ENCODE measurements at regions not wholly inside any gene's neighbourhood (a gene's known extent, or its start where the extent isn't known, plus 50 kb on each side); places are given as distances from the start of the nearest gene placed in this dataset.

DNA sequence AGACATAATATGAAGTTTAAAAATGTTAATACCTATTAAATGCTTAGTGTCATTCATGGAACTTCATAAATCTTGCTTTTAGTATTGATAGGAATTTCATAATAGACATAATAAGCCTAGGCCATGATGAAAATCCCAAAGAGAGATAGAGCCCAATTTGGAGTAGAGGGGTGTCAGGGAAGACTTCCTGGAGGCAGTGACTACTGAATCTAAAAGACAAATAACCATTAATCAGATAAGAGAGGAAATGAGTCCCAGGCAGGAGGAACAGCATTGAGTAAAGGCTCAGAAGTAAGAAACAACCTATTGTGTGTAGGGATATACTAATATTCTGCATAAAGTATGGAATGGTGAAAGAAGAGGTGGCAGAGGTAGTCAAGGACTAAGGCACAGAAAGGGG is 126.9 kb upstream of the MRPS22 start:
- TF ChIP-seq, protein P1, sequence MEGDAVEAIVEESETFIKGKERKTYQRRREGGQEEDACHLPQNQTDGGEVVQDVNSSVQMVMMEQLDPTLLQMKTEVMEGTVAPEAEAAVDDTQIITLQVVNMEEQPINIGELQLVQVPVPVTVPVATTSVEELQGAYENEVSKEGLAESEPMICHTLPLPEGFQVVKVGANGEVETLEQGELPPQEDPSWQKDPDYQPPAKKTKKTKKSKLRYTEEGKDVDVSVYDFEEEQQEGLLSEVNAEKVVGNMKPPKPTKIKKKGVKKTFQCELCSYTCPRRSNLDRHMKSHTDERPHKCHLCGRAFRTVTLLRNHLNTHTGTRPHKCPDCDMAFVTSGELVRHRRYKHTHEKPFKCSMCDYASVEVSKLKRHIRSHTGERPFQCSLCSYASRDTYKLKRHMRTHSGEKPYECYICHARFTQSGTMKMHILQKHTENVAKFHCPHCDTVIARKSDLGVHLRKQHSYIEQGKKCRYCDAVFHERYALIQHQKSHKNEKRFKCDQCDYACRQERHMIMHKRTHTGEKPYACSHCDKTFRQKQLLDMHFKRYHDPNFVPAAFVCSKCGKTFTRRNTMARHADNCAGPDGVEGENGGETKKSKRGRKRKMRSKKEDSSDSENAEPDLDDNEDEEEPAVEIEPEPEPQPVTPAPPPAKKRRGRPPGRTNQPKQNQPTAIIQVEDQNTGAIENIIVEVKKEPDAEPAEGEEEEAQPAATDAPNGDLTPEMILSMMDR (IDR thresholded peaks at IDR 0.05) = no peak
- TF ChIP-seq EZH2 (IDR thresholded peaks at IDR 0.05) = no peak

Measured in neural progenitor cell (in vitro differentiated cells).